ENCODE measurements at regions not wholly inside any gene's neighbourhood (a gene's known extent, or its start where the extent isn't known, plus 50 kb on each side); places are given as distances from the start of the nearest gene placed in this dataset.

DNA sequence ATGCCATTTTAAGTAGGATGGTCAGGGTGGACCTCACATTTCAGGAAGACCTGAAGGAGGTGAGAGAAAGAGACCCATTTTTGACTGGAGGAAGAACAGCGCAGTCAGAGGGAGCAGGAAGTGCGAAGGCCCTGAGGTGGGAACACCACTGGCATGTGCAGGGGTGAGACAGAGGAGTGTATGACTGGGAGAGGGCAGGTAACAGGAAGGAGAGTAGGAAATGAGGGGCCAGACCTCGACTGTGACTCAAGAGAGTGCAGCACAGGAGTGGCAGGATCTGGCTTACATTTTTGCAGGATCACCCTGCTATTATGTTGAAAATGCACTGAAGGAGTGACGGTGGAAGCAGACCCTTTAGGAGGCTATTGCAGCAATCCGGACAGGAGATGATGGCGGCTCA is 117.7 kb upstream of the CDYL start:
- DNase-seq (ENCODE audit: low read depth), result no peak
- Histone ChIP-seq H3K4me3 (ENCODE audit: low read depth, low read length) (no peak overlapping the region), H3K36me3 (ENCODE audit: control insufficient read depth, insufficient read depth, low read length) (no peaks in the 10 kb centered on the region), H3K27me3 (ENCODE audit: control insufficient read depth, insufficient read depth, low read length) (no peaks in the 10 kb centered on the region; the same call in 1 of the 2 replicates)
- POLR2A ChIA-PET, result no interaction called here
- TF ChIP-seq, protein P1, sequence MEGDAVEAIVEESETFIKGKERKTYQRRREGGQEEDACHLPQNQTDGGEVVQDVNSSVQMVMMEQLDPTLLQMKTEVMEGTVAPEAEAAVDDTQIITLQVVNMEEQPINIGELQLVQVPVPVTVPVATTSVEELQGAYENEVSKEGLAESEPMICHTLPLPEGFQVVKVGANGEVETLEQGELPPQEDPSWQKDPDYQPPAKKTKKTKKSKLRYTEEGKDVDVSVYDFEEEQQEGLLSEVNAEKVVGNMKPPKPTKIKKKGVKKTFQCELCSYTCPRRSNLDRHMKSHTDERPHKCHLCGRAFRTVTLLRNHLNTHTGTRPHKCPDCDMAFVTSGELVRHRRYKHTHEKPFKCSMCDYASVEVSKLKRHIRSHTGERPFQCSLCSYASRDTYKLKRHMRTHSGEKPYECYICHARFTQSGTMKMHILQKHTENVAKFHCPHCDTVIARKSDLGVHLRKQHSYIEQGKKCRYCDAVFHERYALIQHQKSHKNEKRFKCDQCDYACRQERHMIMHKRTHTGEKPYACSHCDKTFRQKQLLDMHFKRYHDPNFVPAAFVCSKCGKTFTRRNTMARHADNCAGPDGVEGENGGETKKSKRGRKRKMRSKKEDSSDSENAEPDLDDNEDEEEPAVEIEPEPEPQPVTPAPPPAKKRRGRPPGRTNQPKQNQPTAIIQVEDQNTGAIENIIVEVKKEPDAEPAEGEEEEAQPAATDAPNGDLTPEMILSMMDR (IDR thresholded peaks at IDR 0.05; ENCODE audit: insufficient read depth, low read depth, low read length), result no peak
- CTCF ChIA-PET, result no interaction called here

DNA sequence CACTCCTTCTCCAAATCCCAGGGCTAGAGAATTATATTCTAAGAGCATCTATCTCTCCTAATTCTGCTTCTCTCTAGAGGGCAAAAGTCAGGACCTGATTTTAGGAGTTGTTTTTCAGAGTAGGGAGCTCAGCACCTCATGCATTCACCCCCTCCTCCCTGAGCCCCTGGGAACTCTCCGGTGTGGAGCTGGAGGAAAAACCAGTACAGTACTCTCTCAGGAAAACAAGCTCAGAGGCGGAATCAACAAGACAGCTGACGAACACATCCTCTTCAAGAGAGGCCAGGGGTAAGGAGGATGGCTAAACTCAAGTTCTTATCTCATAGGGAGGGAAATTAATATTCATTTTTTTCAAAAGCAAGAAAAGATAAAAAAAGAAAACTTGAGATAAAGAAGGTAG is 120.1 kb upstream of the CDYL start:
- no peak for DNase-seq (ENCODE audit: low read depth)
- Histone ChIP-seq H3K4me3 (ENCODE audit: low read depth, low read length) (no peak overlapping the region), H3K27me3 (ENCODE audit: control insufficient read depth, insufficient read depth, low read length) (no peaks in the 10 kb centered on the region; the same call in 1 of the 2 replicates), H3K36me3 (ENCODE audit: control insufficient read depth, insufficient read depth, low read length) (no peaks in the 10 kb centered on the region)
- CTCF ChIA-PET, result interaction anchor here (0.6 to 1.1 kb wide), 2 partner anchors 34 to 147 kb away, joined by 3 read pairs; no protein-coding TSS in a partner anchor
- POLR2A ChIA-PET, result no interaction called here
- TF ChIP-seq, protein P1 (IDR thresholded peaks at IDR 0.05; ENCODE audit: insufficient read depth, low read depth, low read length), result no peak

DNA sequence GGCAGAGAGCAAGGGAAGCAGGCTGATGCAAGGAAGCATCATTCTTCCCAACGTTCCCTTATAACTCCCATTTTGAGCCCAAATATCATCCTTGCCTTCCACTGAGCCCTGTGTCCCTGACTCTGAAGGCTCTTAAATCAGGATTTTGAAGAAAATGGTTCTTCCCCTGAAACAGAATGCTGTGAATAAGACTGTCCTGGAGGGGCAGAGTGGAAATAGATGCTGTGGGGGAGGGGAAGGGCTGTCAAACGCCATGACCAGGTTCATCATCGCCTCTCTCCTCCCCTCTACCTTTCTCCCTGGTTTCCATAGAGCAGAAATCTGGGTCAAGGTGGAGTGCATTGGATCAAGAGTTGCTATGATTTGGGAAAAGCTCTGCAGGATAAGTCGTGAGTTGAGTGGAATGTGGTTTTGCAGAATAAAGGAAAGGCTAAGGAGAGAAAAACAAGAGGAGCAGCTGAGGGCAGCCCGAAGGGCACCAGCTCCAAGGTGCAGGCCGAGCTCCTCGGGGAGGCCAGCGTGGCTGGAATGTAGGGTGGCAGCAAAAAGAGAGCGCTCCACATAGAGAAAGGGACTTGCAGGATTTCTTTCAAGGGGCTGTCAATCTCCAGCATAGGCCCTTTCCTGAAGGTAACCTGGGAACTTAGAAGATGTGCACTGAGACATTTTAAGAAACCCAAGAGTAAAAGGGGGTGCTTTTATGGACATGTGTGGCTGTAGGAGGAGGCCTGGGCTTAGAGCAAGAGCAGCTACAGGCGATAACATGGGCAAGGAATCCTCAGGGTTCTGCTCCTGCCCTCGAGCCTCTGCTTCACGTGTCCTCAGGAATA is 120.8 kb upstream of the CDYL start:
- ChIA-PET CTCF (interaction anchor here (1.1 kb wide), 1 partner anchor 35 kb away, joined by 3 read pairs; no protein-coding TSS in a partner anchor), POLR2A (no interaction called here)
- no peak for DNase-seq (ENCODE audit: low read depth)
- TF ChIP-seq, protein P1 (IDR thresholded peaks at IDR 0.05; ENCODE audit: insufficient read depth, low read depth, low read length), result no peak
- Histone ChIP-seq H3K4me3 (ENCODE audit: low read depth, low read length) (no peak overlapping the region), H3K27me3 (ENCODE audit: control insufficient read depth, insufficient read depth, low read length) (no peaks in the 10 kb centered on the region; the same call in 1 of the 2 replicates), H3K36me3 (ENCODE audit: control insufficient read depth, insufficient read depth, low read length) (no peaks in the 10 kb centered on the region)

DNA sequence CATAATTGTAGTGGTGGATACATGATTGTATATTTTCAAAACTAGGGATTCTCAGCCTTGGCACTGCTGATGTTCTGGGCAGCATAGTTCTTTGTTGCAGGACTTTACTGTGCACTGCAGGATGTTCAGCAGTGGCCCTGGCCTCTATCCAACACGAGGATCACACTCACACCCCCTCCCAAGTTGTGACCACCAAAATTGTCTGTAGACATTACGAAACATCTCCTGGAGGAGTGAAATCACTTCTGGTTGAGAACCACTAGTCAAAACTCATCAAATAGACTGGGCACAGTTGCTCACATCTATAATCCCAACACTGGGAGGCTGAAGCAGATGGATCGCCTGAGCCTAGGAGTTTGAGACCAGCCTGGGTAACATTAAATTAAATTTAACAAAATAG is 123.1 kb upstream of the CDYL start:
- no peak for DNase-seq (ENCODE audit: low read depth)
- TF ChIP-seq, protein P1 (IDR thresholded peaks at IDR 0.05; ENCODE audit: insufficient read depth, low read depth, low read length), result no peak
- Histone ChIP-seq H3K27me3 (ENCODE audit: control insufficient read depth, insufficient read depth, low read length) (no peaks in the 10 kb centered on the region; the same call in 1 of the 2 replicates), H3K36me3 (ENCODE audit: control insufficient read depth, insufficient read depth, low read length) (no peaks in the 10 kb centered on the region), H3K4me3 (ENCODE audit: low read depth, low read length) (no peak overlapping the region)
- ChIA-PET CTCF (no interaction called here), POLR2A (no interaction called here)

DNA sequence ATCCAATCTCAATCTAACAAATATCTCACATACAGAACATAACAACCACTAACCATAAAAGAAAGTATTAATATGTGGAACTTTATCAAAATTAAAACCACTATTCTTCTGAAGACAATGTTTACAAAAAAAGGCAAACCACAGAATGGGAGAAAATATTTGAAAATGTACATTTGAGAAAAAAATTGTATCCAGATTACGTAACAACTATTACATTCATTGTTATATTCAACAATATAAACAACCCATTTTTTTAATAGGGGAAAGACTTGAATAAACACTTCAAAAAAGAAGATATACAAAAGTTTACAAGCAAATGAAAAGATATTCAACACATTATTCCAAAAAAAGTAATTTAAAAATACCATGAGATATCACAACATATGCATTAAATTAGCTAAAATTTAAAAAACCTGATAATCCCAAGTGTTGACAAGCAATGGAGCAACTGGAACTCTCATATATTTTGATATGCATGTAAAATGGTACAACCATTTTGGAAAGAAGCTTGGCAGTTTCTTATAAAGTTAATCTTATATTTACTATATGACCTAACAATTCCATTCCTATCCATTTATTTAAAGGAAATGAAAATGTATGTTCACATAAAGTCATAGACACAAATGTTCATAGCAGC is 124.3 kb upstream of the CDYL start:
- no peak for DNase-seq (ENCODE audit: low read depth)
- CTCF ChIA-PET, result interaction anchor here (0.6 kb wide), 1 partner anchor 274 kb away, joined by 3 read pairs; no protein-coding TSS in a partner anchor
- POLR2A ChIA-PET, result no interaction called here
- H3K27me3 ChIP-seq (ENCODE audit: control insufficient read depth, insufficient read depth, low read length), result no peaks in the 10 kb centered on the region; the same call in 1 of the 2 replicates
- H3K36me3 ChIP-seq (ENCODE audit: control insufficient read depth, insufficient read depth, low read length), result no peaks in the 10 kb centered on the region
- no peak overlapping the region for H3K4me3 ChIP-seq (ENCODE audit: low read depth, low read length)
- TF ChIP-seq, protein P1 (IDR thresholded peaks at IDR 0.05; ENCODE audit: insufficient read depth, low read depth, low read length), result no peak
